ENCODE measurements at regions not wholly inside any gene's neighbourhood (a gene's known extent, or its start where the extent isn't known, plus 50 kb on each side); places are given as distances from the start of the nearest gene placed in this dataset.

GRCh38 chr11:80814813-80815212 is 1374.0 kb upstream of the TENM4 start:
- Histone ChIP-seq H3K4me3 (replicated peaks in 1 of 3; ENCODE audit: insufficient read depth in 1 of 3, low read depth in 2 of 3, low read length in 3 of 3) (no peak overlapping the region), H3K9ac (ENCODE audit: insufficient read depth, low read depth, low read length) (no peak overlapping the region), H3K4me1 (ENCODE audit: insufficient read depth, low read length) (no peaks in the 10 kb centered on the region), H3K4me2 (ENCODE audit: low read depth, low read length) (no peak overlapping the region), H4K20me1 (ENCODE audit: insufficient read depth, low read length) (no peaks in the 10 kb centered on the region), H3K79me2 (ENCODE audit: insufficient read depth, low read length) (no peaks in the 10 kb centered on the region), H3K27ac (ENCODE audit: extremely low read length, insufficient read depth, low read length) (no peak overlapping the region), H2AFZ (ENCODE audit: low read length) (no peak overlapping the region), H3K9me3 (ENCODE audit: low read length) (no peaks in the 10 kb centered on the region), H3K36me3 (replicated peaks in 1 of 2; ENCODE audit: control insufficient read depth in 1 of 2, insufficient read depth in 2 of 2, low read length in 2 of 2) (no peaks in the 10 kb centered on the region), H3K27me3 (ENCODE audit: control insufficient read depth in 1 of 2, insufficient read depth in 2 of 2, low read length in 2 of 2) (no peaks in the 10 kb centered on the region)
- TF ChIP-seq HMGXB4 (CRISPR knock-in tag; IDR thresholded peaks at IDR 0.05; ENCODE audit: borderline replicate concordance in 1 of 2, low read depth in 1 of 2) (no peak), KMT2A (CRISPR knock-in tag; IDR thresholded peaks at IDR 0.05) (no peak), CENPBD1 (CRISPR knock-in tag; IDR thresholded peaks at IDR 0.05; ENCODE audit: borderline replicate concordance, low read depth) (no peak)
- whole genome bisulfite sequencing (ENCODE audit: low lambda C conversion rate), result 22% methylated on average over 1 of the region's 1 CpG
- in situ Hi-C loops (cut with HindIII; ENCODE audit: extremely low pct_ligation_motif_present, low pct_unique_long_range_greater_than_20kb), result no loop called here
- no peak for DNase-seq (ENCODE audit: low spot score)
- no TSS peak for BruUV-seq (replicated peaks)
- no peak for FAIRE-seq
- no peak for ATAC-seq
- CTCF ChIA-PET (ENCODE audit: low intra/inter-chr PET ratio, low total read pairs), result no interaction called here
- intact Hi-C loops (cut with micrococcal nuclease; ENCODE audit: unreplicated experiment), result no loop called here
- POLR2A ChIA-PET, result no interaction called here

GRCh38 chr11:80810695-80811094 is 1369.9 kb upstream of the TENM4 start:
- Histone ChIP-seq H3K9me3 (ENCODE audit: low read length) (no peaks in the 10 kb centered on the region), H4K20me1 (ENCODE audit: insufficient read depth, low read length) (no peaks in the 10 kb centered on the region), H3K36me3 (replicated peaks in 1 of 2; ENCODE audit: control insufficient read depth in 1 of 2, insufficient read depth in 2 of 2, low read length in 2 of 2) (no peaks in the 10 kb centered on the region), H3K4me1 (ENCODE audit: insufficient read depth, low read length) (no peaks in the 10 kb centered on the region), H3K4me2 (ENCODE audit: low read depth, low read length) (no peak overlapping the region), H3K27ac (ENCODE audit: extremely low read length, insufficient read depth, low read length) (no peak overlapping the region), H3K27me3 (ENCODE audit: control insufficient read depth in 1 of 2, insufficient read depth in 2 of 2, low read length in 2 of 2) (no peaks in the 10 kb centered on the region), H3K4me3 (replicated peaks in 1 of 3; ENCODE audit: insufficient read depth in 1 of 3, low read depth in 2 of 3, low read length in 3 of 3) (no peak overlapping the region), H2AFZ (ENCODE audit: low read length) (no peak overlapping the region), H3K79me2 (ENCODE audit: insufficient read depth, low read length) (no peaks in the 10 kb centered on the region), H3K9ac (ENCODE audit: insufficient read depth, low read depth, low read length) (no peak overlapping the region)
- ATAC-seq (no peak), DNase-seq (ENCODE audit: low spot score) (no peak), FAIRE-seq (no peak)
- intact Hi-C loops (cut with micrococcal nuclease; ENCODE audit: unreplicated experiment) (no loop called here), in situ Hi-C loops (cut with HindIII; ENCODE audit: extremely low pct_ligation_motif_present, low pct_unique_long_range_greater_than_20kb) (no loop called here)
- no TSS peak for BruUV-seq (replicated peaks)
- POLR2A ChIA-PET, result no interaction called here
- WGBS (ENCODE audit: low lambda C conversion rate), result under 1% methylated on average over 4 of the region's 4 CpGs
- CTCF ChIA-PET (ENCODE audit: low intra/inter-chr PET ratio, low total read pairs), result no interaction called here
- no peak for TF ChIP-seq ZNF205 (CRISPR knock-in tag; IDR thresholded peaks at IDR 0.05)
- TF ChIP-seq PBX2 (CRISPR knock-in tag; IDR thresholded peaks at IDR 0.05), result no peak
- TF ChIP-seq ARID2 (CRISPR knock-in tag; IDR thresholded peaks at IDR 0.05; ENCODE audit: borderline replicate concordance), result no peak
- no peak for TF ChIP-seq POLR2G (IDR thresholded peaks at IDR 0.05; ENCODE audit: low read depth, low read length)
- TF ChIP-seq RORA (CRISPR knock-in tag; IDR thresholded peaks at IDR 0.05), result no peak
- TF ChIP-seq ZFP36L1 (CRISPR knock-in tag; IDR thresholded peaks at IDR 0.05), result no peak
- no peak for TF ChIP-seq ZNF792 (CRISPR knock-in tag; IDR thresholded peaks at IDR 0.05)
- TF ChIP-seq MXD1 (CRISPR knock-in tag; IDR thresholded peaks at IDR 0.05), result no peak
- no peak for TF ChIP-seq SOX5 (CRISPR knock-in tag; IDR thresholded peaks at IDR 0.05; ENCODE audit: borderline replicate concordance)
- no peak for TF ChIP-seq ZNF264 (CRISPR knock-in tag; IDR thresholded peaks at IDR 0.05)
- no peak for TF ChIP-seq RXRA (CRISPR knock-in tag; IDR thresholded peaks at IDR 0.05)
- no peak for TF ChIP-seq ZNF414 (CRISPR knock-in tag; IDR thresholded peaks at IDR 0.05)
- no peak for TF ChIP-seq ZNF703 (CRISPR knock-in tag; IDR thresholded peaks at IDR 0.05; ENCODE audit: borderline replicate concordance)
- no peak for TF ChIP-seq FOXK2 (IDR thresholded peaks at IDR 0.05)
